ENCODE measurements at regions not wholly inside any gene's neighbourhood (a gene's known extent, or its start where the extent isn't known, plus 50 kb on each side); places are given as distances from the start of the nearest gene placed in this dataset.

- Histone ChIP-seq H3K9me3 (no peaks in the 10 kb centered on the region), H3K27me3 (replicated peaks; ENCODE audit: insufficient read depth) (no peaks in the 10 kb centered on the region), H3K36me3 (no peaks in the 10 kb centered on the region), H3K4me1 (ENCODE audit: control insufficient read depth in 1 of 2, low read depth in 2 of 2) (no peaks in the 10 kb centered on the region), H3K27ac (no peak overlapping the region), H3K4me3 (no peak overlapping the region)
- TF ChIP-seq, protein P1, sequence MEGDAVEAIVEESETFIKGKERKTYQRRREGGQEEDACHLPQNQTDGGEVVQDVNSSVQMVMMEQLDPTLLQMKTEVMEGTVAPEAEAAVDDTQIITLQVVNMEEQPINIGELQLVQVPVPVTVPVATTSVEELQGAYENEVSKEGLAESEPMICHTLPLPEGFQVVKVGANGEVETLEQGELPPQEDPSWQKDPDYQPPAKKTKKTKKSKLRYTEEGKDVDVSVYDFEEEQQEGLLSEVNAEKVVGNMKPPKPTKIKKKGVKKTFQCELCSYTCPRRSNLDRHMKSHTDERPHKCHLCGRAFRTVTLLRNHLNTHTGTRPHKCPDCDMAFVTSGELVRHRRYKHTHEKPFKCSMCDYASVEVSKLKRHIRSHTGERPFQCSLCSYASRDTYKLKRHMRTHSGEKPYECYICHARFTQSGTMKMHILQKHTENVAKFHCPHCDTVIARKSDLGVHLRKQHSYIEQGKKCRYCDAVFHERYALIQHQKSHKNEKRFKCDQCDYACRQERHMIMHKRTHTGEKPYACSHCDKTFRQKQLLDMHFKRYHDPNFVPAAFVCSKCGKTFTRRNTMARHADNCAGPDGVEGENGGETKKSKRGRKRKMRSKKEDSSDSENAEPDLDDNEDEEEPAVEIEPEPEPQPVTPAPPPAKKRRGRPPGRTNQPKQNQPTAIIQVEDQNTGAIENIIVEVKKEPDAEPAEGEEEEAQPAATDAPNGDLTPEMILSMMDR (IDR thresholded peaks at IDR 0.05) = no peak
- DNase-seq (ENCODE audit: low spot score) (no peak), ATAC-seq (ENCODE audit: insufficient number of reproducible peaks, low FRiP score, low read depth) (no peak)
Measured at GRCh38 chr5:28543473-28544098, 1505.2 kb upstream of the CDH9 start.

DNA sequence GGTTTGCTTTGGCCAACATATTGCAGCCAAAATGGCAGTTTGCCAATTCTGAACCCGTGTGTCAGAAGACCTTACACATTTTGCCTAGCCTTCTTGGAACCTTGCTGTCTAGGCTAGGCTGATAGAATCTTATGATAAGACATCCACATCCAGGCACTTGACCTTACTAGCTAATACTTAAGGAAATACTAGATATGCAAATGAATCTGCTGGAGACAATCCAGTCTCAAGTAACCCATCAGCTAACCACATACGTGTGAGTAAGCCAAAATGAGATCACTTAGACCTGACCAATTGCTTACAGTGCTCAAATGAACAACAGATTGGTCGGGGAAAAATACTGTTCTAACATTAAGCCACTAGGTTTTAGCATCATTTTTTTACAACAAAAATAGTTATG lies 1504.6 kb upstream of the CDH9 start:
- Histone ChIP-seq H3K36me3 (no peaks in the 10 kb centered on the region), H3K4me1 (ENCODE audit: control insufficient read depth in 1 of 2, low read depth in 2 of 2) (no peaks in the 10 kb centered on the region), H3K27me3 (replicated peaks; ENCODE audit: insufficient read depth) (no peaks in the 10 kb centered on the region), H3K27ac (no peak overlapping the region), H3K4me3 (no peak overlapping the region), H3K9me3 (no peaks in the 10 kb centered on the region)
- TF ChIP-seq, protein P1 (IDR thresholded peaks at IDR 0.05) = no peak
- DNase-seq (ENCODE audit: low spot score) (no peak), ATAC-seq (ENCODE audit: insufficient number of reproducible peaks, low FRiP score, low read depth) (no peak)

- Histone ChIP-seq H3K4me1 (ENCODE audit: control insufficient read depth in 1 of 2, low read depth in 2 of 2) (peaks cover 9 to 16% of the 10 kb centered on the region in 2 donors), H3K36me3 (no peaks in the 10 kb centered on the region), H3K9me3 (no peaks in the 10 kb centered on the region), H3K4me3 (no peak overlapping the region), H3K27me3 (replicated peaks; ENCODE audit: insufficient read depth) (no peaks in the 10 kb centered on the region), H3K27ac (peak overlapping the region; percentile 5 to 23)
- DNase-seq (ENCODE audit: low spot score) (no peak), ATAC-seq (ENCODE audit: insufficient number of reproducible peaks, low FRiP score, low read depth) (peak; percentile 71)
- TF ChIP-seq, protein P1 (IDR thresholded peaks at IDR 0.05) = no peak
Measured at GRCh38 chr5:28523888-28524635, 1485.7 kb upstream of the CDH9 start.

- Histone ChIP-seq H3K9me3 (no peaks in the 10 kb centered on the region), H3K4me1 (ENCODE audit: control insufficient read depth in 1 of 2, low read depth in 2 of 2) (peaks cover 11 to 16% of the 10 kb centered on the region in 2 donors), H3K27me3 (replicated peaks; ENCODE audit: insufficient read depth) (no peaks in the 10 kb centered on the region), H3K27ac (peak overlapping the region; percentile 5 to 32), H3K4me3 (no peak overlapping the region), H3K36me3 (no peaks in the 10 kb centered on the region)
- TF ChIP-seq, protein P1 (IDR thresholded peaks at IDR 0.05) = no peak
- DNase-seq (ENCODE audit: low spot score) = no peak
- peak; percentile 18 for ATAC-seq (ENCODE audit: insufficient number of reproducible peaks, low FRiP score, low read depth)
Measured at GRCh38 chr5:28523416-28523815, 1485.0 kb upstream of the CDH9 start.

DNA sequence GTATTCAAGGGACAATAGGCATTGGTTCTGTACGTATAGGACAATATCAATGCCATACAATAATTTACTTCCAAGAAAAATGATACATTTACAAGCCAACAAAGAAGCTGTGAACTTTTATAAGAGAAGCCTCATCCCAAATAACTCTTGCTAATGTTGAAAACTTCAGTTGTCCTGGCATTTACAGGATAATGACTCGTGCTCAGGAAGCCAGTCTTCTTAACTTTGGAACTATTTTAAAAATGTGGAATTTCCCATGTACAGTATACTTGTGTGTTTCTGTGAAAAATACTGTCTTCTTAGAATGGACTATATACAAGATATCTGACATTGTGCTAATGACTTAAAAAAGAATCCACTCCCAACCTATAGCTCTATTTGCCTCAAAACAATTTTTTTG lies 1479.3 kb upstream of the CDH9 start:
- TF ChIP-seq, protein P1 (IDR thresholded peaks at IDR 0.05) = no peak
- no peak for ATAC-seq (ENCODE audit: insufficient number of reproducible peaks, low FRiP score, low read depth)
- no peak overlapping the region for H3K4me3 ChIP-seq

More for the DNA sequence above, 1479.3 kb upstream of the CDH9 start:
- Histone ChIP-seq H3K27ac (no peak overlapping the region), H3K4me1 (ENCODE audit: control insufficient read depth in 1 of 2, low read depth in 2 of 2) (peaks cover 0 to 6% of the 10 kb centered on the region in 2 donors), H3K36me3 (no peaks in the 10 kb centered on the region), H3K27me3 (replicated peaks; ENCODE audit: insufficient read depth) (no peaks in the 10 kb centered on the region), H3K9me3 (no peaks in the 10 kb centered on the region)
- DNase-seq (ENCODE audit: low spot score) = no peak
